Mesodermal cell (in vitro differentiated cells): ENCODE measurements at regions not wholly inside any gene's neighbourhood (a gene's known extent, or its start where the extent isn't known, plus 50 kb on each side); places are given as distances from the start of the nearest gene placed in this dataset.

ENCODE experiments used
- H3K27ac ChIP-seq: 2 replicates; pipeline ENCODE4 v1.7.0; 2013; ENCODE audit warnings: mild to moderate bottlenecking, low read depth, low read length, moderate library complexity; ENCODE audit not compliant: severe bottlenecking
- H3K36me3 ChIP-seq: 2 replicates; pipeline ENCODE4 v1.7.1; 2013; ENCODE audit warnings: mild to moderate bottlenecking, low read length, moderate library complexity; ENCODE audit not compliant: control insufficient read depth, insufficient read depth
- H3K4me1 ChIP-seq: one replicate; pipeline ENCODE4 v1.7.1; 2013; ENCODE audit warnings: mild to moderate bottlenecking, low read length; ENCODE audit not compliant: insufficient read depth, control insufficient read depth, poor library complexity, severe bottlenecking
- H3K4me3 ChIP-seq: 2 replicates; pipeline ENCODE4 v1.7.0; 2013; ENCODE audit warnings: low read length, control low read depth, mild to moderate bottlenecking; ENCODE audit not compliant: insufficient read depth, poor library complexity, severe bottlenecking; ENCODE audit errors: extremely low read depth
- H3K9me3 ChIP-seq: 2 replicates; pipeline ENCODE4 v1.7.1; 2013; ENCODE audit warnings: mild to moderate bottlenecking, low read length, moderate library complexity; ENCODE audit not compliant: control insufficient read depth
- WGBS, 2 experiments: methylation state at CpG; one replicate each; pipeline ENCODE4 v1.1.5; 2013; ENCODE audit warnings: missing lambda C conversion rate in 2 of 2; ENCODE audit not compliant: insufficient coverage in 2 of 2; 5-methylcytosine and 5-hydroxymethylcytosine counted together

GRCh38 chr6:37556881-37557644, 57.4 kb upstream of the CCDC167 start:
- H3K36me3 ChIP-seq = no peaks in the 10 kb centered on the region
- peaks cover 41% of the 10 kb centered on the region for H3K4me1 ChIP-seq
- H3K27ac ChIP-seq = no peak overlapping the region
- peaks cover 3% of the 10 kb centered on the region for H3K9me3 ChIP-seq
- no peak overlapping the region for H3K4me3 ChIP-seq
- WGBS, 2 experiments = 78 to 81% methylated on average over 8 to 15 of the region's 15 CpGs

- peaks cover 48% of the 10 kb centered on the region for H3K4me1 ChIP-seq
- H3K27ac ChIP-seq = no peak overlapping the region
- no peaks in the 10 kb centered on the region for H3K36me3 ChIP-seq
- no peaks in the 10 kb centered on the region for H3K9me3 ChIP-seq
- WGBS, 2 experiments = 80 to 84% methylated on average over 7 to 14 of the region's 17 CpGs
- no peak overlapping the region for H3K4me3 ChIP-seq
These were observed 55.5 kb upstream of the CCDC167 start for GRCh38 chr6:37555040-37555781.

- Histone ChIP-seq H3K27ac (peak overlapping the region; percentile 73), H3K4me1 (peaks cover 41% of the 10 kb centered on the region), H3K4me3 (no peak overlapping the region), H3K36me3 (no peaks in the 10 kb centered on the region), H3K9me3 (no peaks in the 10 kb centered on the region)
- WGBS, 2 experiments = 60 to 92% methylated on average over 2 of the region's 6 CpGs
These were observed 54.8 kb upstream of the CCDC167 start for GRCh38 chr6:37554480-37554819.

- H3K36me3 ChIP-seq = no peaks in the 10 kb centered on the region
- H3K4me1 ChIP-seq = peaks cover 46% of the 10 kb centered on the region
- H3K9me3 ChIP-seq = no peaks in the 10 kb centered on the region
- WGBS, 2 experiments = 90 to 93% methylated on average over 3 of the region's 4 CpGs
- H3K4me3 ChIP-seq = no peak overlapping the region
- no peak overlapping the region for H3K27ac ChIP-seq
These were observed 52.6 kb upstream of the CCDC167 start for GRCh38 chr6:37552267-37552666.

- 86 to 96% methylated on average over 7 to 9 of the region's 10 CpGs for WGBS, 2 experiments
- Histone ChIP-seq H3K27ac (no peak overlapping the region), H3K9me3 (no peaks in the 10 kb centered on the region), H3K4me1 (peaks cover 45% of the 10 kb centered on the region), H3K4me3 (no peak overlapping the region), H3K36me3 (no peaks in the 10 kb centered on the region)
These were observed 52.2 kb upstream of the CCDC167 start for GRCh38 chr6:37551867-37552266.

- H3K9me3 ChIP-seq = no peaks in the 10 kb centered on the region
- no peaks in the 10 kb centered on the region for H3K36me3 ChIP-seq
- H3K4me1 ChIP-seq = peaks cover 44% of the 10 kb centered on the region
- 88 to 100% methylated on average over 1 to 2 of the region's 3 CpGs for WGBS, 2 experiments
- H3K27ac ChIP-seq = no peak overlapping the region
- no peak overlapping the region for H3K4me3 ChIP-seq
These were observed 51.8 kb upstream of the CCDC167 start for GRCh38 chr6:37551446-37551845.

GRCh38 chr6:37551002-37551401, 51.3 kb upstream of the CCDC167 start:
- 44 to 60% methylated on average over 2 to 3 of the region's 3 CpGs for whole genome bisulfite sequencing, 2 experiments
- Histone ChIP-seq H3K4me1 (peaks cover 49% of the 10 kb centered on the region), H3K9me3 (no peaks in the 10 kb centered on the region)

GRCh38 chr6:37550191-37550831, 50.6 kb upstream of the CCDC167 start:
- no peaks in the 10 kb centered on the region for H3K9me3 ChIP-seq
- peaks cover 55% of the 10 kb centered on the region for H3K4me1 ChIP-seq
- no peak overlapping the region for H3K4me3 ChIP-seq
- H3K36me3 ChIP-seq = no peaks in the 10 kb centered on the region
- H3K27ac ChIP-seq = no peak overlapping the region
- 88 to 94% methylated on average over 3 to 10 of the region's 12 CpGs for WGBS, 2 experiments

More at GRCh38 chr6:37551002-37551401, 51.3 kb upstream of the CCDC167 start:
- no peaks in the 10 kb centered on the region for H3K36me3 ChIP-seq
- H3K27ac ChIP-seq = no peak overlapping the region
- no peak overlapping the region for H3K4me3 ChIP-seq

GRCh38 chr6:37549558-37549957, 49.9 kb upstream of the CCDC167 start:
- Histone ChIP-seq H3K36me3 (no peaks in the 10 kb centered on the region), H3K4me1 (peaks cover 47% of the 10 kb centered on the region), H3K4me3 (no peak overlapping the region), H3K9me3 (no peaks in the 10 kb centered on the region), H3K27ac (no peak overlapping the region)
- WGBS, 2 experiments = 92 to 97% methylated on average over 9 of the region's 11 CpGs
